ENCODE measurements at regions not wholly inside any gene's neighbourhood (a gene's known extent, or its start where the extent isn't known, plus 50 kb on each side); places are given as distances from the start of the nearest gene placed in this dataset.
"Not testable (repeated sequence)": the region's sequence is repeated elsewhere in the genome, so short reads cannot be mapped to it uniquely, and the experiment has no call there.

- not testable (repeated sequence) for DNase-seq
Measured at GRCh38 chr2:144969564-144969963, 449.6 kb upstream of the ZEB2 start.

GRCh38 chr2:144967961-144968360 is 448.0 kb upstream of the ZEB2 start:
- DNase-seq = no peak

DNA sequence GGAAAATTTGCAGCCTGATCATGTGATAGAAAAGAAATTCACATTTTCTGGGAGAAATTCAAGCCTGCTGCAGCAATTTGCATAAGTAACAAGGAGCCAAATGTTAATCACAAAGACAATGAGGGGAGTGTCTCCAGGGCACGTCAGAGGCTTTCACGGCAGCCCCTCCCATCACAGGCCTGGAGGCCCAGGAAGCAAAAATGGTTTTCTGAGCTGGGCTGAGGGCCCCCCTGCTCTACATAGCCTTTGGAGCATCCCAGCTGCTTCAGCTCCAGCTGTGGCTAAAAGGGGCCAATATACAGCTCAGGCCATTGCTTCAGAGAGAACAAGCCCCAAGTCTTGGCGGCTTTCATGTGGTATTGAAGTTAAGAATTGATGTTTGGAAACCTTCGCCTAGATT is 445.3 kb upstream of the ZEB2 start:
- no peak for DNase-seq

GRCh38 chr2:144963031-144963430 is 443.1 kb upstream of the ZEB2 start:
- DNase-seq = no peak

DNA sequence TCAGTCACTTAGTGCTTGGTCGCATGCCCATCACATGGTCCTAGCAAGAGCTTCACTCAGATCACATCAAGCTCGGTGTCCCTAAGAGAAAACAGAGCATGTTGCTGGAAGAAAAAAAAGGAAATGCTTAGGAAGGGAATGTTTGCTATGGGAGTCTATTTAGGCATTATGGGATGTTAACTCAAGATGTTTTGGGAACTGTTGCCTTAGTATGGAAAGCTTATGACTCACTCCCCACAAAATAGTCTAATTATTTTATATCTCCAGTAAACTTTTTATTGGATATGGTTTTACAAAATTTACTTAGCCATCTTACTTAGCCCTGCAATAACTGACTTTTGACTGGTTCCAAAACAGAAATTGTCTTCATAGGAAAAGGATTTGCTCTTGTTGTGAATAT is 439.5 kb upstream of the ZEB2 start:
- DNase-seq = no peak

GRCh38 chr2:144950899-144951560 is 431.1 kb upstream of the ZEB2 start:
- DNase-seq = no peak

DNA sequence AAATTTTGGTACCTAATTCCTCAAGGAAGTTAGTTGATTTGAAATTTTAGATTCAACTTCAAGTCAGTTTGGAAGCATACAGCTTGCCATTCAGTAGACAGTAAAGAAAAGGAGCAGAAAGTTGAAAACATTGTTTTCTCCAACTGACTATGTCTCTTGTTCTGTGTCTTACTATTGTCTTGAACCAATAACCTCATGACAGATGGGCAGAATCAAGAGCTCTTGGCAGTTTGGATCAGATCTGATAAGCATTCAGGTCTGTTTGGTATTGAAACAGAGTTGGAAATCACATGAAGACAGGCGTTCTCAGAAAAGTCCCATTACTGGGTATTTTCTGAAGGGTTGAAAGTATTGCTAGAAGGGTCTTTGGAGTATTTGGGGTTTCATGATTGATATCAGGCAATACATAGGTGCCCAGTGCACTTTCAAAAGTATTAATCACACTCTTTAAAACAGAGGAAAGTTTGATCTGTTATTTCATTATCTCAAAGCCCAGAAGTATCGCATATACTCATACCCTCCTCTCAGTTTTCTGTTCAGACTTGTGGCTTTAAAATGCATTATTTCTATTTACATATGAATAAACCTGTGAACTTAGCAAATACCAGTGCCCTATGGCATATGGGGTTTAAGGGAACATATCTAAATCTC is 428.4 kb upstream of the ZEB2 start:
- DNase-seq = no peak

DNA sequence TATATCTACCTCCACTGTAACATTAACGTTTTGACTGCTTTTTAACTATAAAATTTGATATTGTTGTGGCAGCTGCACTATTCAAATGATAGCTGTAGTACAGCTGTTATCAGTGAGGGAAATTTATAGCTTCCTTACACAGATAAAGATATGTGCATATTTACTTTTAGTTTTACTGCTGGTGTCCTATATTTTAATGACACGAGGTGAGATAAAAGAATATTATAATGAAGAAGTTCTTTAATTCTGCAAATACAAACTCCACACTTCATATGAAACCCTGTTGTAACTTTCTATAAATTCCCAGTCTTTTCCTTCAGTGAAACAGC is 427.8 kb upstream of the ZEB2 start:
- DNase-seq = no peak

- no peak for DNase-seq
Measured at GRCh38 chr2:144946263-144946662, 426.3 kb upstream of the ZEB2 start.

DNA sequence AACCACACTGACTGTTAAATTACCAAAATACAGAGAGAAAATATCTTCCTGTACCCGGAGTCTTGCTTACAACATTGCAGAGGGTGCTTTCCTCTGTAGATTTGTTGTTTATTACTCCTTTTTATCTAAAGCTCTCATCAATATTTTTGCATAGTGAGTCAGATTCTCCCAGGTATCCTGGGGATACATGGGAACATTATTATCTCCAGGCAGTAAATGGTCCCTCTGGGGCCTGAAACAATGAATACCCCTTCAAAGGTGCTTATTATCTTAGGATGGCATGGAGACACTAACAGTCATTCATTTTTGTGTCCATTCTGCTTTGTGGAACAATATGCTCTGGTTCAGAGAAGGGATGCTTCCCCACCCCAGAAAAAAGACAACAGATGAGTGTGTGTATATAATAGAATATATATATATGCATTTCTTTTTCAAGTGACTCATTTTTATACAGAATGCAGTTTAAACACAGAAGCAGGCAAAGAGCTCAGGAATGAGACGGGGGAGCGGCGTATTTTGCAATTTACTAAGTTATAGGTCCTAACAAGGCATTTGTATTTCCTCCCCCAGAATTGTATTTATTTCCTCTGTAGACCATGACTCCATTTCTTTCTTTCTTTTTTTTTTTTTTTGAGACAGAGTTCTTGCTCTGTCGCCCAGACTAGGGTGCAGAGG is 424.8 kb upstream of the ZEB2 start:
- DNase-seq = no peak

DNA sequence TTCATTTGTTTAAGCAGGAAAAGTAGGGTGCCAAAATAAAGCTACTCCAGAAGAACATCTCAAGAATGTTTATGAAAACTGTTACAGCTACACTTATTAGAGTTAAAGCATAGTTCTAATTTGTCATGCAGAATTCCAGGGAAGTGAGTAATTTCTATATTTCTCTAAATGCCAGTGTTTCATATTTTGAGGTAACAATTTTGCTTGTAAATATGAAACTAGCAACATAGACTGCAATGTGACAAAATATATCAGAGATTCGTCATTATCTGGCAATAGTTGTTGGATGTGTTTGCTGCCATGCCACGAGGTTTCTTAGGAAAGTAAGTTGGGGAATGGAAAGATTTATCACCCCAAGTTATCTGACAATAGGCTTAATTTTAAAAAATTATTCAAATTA is 424.1 kb upstream of the ZEB2 start:
- DNase-seq = no peak

DNA sequence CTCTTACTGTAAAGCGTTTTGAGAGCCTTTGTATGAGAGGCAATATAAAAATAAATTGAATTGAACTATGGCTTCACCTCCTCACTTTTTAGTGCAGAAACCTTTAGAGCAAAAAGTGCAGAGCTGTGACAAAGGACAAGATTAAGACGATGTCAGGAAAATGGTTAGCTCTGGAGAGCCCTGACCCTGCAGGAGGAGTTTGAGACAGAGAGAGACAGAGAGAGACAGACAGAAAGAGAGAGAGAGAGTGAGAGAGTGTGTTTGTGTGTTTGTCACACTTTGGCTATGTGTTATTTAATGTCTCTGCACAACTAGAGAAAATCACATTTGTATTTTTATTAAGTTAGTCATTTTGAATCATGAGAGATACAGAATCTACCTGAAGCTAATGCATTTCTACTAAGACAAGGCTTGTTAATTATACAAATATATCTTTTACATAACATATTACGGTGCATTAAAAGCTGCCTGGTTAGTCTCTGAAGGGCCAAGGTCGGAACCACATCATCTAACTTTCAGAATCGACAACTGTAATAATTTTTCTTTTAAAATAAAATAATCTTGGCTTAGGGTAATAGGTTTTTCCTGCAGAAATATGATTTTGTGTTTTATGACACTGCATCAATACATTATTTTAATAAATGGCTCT is 423.5 kb upstream of the ZEB2 start:
- DNase-seq = no peak

DNA sequence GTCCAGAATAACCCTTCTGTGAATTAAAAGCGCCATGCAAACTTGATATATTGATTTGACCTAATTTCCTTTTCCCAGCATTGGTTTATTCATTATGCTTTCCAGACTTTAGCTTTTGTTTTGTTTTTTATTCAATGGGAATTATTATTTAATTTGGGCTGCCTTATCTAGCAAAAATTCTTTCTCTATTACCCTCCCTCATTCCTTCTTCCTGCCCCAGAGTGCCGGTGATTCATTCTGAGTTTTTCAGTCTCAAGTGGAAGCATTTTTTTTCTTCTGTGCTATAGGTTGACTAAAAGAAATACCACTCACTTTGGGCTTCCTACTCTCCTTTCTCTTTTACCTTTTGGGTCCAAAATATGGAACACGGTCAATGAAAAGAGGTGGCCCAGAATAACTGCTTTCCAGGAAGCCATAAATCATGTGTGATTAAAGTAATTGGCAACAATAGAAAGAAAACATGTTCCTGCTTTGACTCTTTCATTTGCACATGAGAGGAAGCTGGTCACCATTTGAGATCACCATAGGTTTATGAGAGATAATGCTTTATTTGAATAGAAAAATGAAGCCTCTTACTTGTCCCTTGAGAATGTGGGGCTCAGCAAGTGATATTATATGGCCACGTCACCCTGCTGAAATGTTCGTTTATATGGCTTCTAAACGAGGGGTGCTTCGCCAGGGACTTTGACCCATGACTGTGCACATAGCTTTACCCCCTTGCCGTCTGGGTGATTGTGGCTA is 422.8 kb upstream of the ZEB2 start:
- DNase-seq = no peak

DNA sequence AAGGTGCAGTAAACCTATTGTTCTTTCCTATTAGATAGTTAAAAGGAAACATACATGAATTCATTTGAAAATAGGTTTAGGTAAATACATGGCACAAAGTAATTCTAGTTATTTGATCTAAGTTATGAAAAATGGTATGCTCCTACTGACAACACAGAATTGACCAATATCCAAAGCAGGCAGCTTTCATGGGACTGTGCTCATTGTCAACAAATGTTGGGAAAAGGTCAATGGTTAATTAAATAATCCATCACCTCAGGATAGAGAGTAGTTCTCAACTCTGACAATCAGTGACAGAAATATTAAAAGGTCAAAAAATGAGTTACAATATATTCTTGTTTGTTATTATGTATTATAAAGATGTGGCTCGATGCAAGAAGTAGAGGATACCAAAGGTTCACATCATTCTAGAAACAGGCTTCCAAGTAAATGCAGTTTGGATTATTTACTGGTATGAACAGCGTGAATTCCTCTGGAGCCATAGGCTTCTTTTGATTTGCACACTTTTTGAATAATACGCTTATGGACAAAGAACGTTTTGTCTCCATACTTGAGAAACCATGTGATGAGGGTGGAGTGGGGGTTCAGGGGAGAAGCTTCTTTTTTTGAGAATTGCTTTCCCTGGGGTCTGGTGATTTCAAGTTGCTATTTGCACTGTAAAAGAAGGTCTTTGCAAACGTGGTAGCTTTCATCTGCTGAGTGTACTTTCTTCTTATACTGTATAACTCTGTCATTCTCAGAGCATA is 422.0 kb upstream of the ZEB2 start:
- DNase-seq = no peak

DNA sequence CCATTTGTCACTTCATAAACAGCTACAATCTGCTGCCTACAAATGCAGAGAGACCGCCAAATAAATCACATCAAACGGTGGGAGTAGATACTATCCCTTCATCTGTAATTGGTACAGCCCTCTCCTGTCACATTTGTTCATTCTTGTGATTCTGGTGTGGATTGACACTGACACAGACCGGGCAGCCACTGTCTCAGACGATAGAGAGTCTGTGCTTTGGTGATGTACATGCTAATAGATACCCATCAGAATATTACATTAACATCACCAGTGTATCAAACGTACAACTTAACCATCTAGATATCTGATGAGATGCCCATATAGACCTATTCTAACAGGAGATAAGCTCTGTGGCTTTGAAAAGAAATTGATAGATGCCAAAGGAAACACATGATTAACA is 419.7 kb upstream of the ZEB2 start:
- DNase-seq = no peak

GRCh38 chr2:144937910-144938709 is 418.2 kb upstream of the ZEB2 start:
- DNase-seq = no peak

GRCh38 chr2:144937066-144937465 is 417.1 kb upstream of the ZEB2 start:
- DNase-seq = no peak

- DNase-seq = no peak
Measured at GRCh38 chr2:144936442-144936841, 416.5 kb upstream of the ZEB2 start.

- DNase-seq = no peak
Measured at GRCh38 chr2:144935736-144936135, 415.8 kb upstream of the ZEB2 start.

DNA sequence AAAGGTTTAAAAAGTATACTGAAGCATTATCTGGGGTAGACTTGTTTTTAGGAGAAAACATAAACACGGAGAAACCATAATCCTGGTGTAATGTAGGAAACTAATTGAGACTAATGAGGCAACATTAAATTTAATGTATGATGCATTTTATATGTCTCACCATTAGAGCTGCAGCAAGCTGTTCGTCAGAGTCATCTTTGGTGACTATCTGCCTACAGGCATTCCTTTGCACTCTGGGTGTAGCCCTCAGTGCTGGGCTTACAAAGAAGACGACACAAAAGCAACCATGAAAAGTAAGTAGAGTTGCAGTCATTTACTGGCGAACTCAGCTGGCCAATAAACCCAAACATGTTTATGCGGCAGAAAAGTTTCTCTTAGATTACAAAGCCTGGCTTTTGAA is 415.3 kb upstream of the ZEB2 start:
- DNase-seq = no peak

GRCh38 chr2:144931960-144932359 is 412.0 kb upstream of the ZEB2 start:
- no peak for DNase-seq

- DNase-seq = no peak
Measured at GRCh38 chr2:144931480-144931879, 411.6 kb upstream of the ZEB2 start.
